ENCODE measurements at regions not wholly inside any gene's neighbourhood (a gene's known extent, or its start where the extent isn't known, plus 50 kb on each side); places are given as distances from the start of the nearest gene placed in this dataset.

DNA sequence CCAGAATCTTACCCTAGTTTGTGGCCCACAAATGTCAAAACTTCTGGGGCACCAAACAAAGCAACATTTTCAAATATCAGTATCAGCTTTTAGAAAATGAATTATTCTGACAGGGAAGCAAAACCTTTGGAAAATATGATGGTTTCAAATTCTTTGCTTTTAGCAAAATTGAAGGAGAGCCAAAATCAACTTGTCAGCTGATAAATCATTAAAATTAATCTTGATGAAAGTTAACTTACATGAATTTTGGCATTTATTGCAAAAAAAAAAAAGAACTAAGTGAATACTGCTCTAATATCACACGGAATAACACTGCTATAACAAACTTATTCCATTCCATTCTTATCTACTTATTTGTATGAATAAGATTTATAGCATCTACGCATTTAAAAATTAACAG, 158.1 kb upstream of the TARS1 start:
- Mint-ChIP-seq H3K36me3 (ENCODE audit: low read depth, unreplicated experiment) (no peaks in the 10 kb centered on the region), H3K27ac (ENCODE audit: unreplicated experiment) (no peak overlapping the region), H3K9me3 (ENCODE audit: unreplicated experiment) (peaks cover 2% of the 10 kb centered on the region), H3K27me3 (ENCODE audit: low read depth, unreplicated experiment) (no peaks in the 10 kb centered on the region), H3K4me1 (ENCODE audit: low read depth, unreplicated experiment) (no peaks in the 10 kb centered on the region), H3K4me3 (ENCODE audit: unreplicated experiment) (no peak overlapping the region)
- H3K27ac ChIP-seq (ENCODE audit: low read depth, low read length), result no peak overlapping the region
- DNase-seq (ENCODE audit: low read depth) (no peak), FAIRE-seq (no peak)
- H3K4me1 ChIP-seq (ENCODE audit: insufficient read depth, low read length), result no peaks in the 10 kb centered on the region
- H3K36me3 ChIP-seq (ENCODE audit: insufficient read depth, low read length), result no peaks in the 10 kb centered on the region
- H3K4me2 ChIP-seq (ENCODE audit: low read length), result no peak overlapping the region
- no peaks in the 10 kb centered on the region for H4K20me1 ChIP-seq (ENCODE audit: insufficient read depth, low read length)
- H3K79me2 ChIP-seq (ENCODE audit: insufficient read depth, low read length), result no peaks in the 10 kb centered on the region
- H3K9ac ChIP-seq (ENCODE audit: low read length), result no peak overlapping the region
- no peaks in the 10 kb centered on the region for H3K9me3 ChIP-seq (ENCODE audit: insufficient read depth, low read depth, low read length)
- no peak overlapping the region for H3K4me3 ChIP-seq (ENCODE audit: insufficient read depth, low read depth, low read length)
- H3K27me3 ChIP-seq (ENCODE audit: insufficient read depth, low read length), result no peaks in the 10 kb centered on the region
- no peak for TF ChIP-seq EZH2 (IDR thresholded peaks at IDR 0.05; ENCODE audit: insufficient read depth, low read length)
- TF ChIP-seq, protein P1, sequence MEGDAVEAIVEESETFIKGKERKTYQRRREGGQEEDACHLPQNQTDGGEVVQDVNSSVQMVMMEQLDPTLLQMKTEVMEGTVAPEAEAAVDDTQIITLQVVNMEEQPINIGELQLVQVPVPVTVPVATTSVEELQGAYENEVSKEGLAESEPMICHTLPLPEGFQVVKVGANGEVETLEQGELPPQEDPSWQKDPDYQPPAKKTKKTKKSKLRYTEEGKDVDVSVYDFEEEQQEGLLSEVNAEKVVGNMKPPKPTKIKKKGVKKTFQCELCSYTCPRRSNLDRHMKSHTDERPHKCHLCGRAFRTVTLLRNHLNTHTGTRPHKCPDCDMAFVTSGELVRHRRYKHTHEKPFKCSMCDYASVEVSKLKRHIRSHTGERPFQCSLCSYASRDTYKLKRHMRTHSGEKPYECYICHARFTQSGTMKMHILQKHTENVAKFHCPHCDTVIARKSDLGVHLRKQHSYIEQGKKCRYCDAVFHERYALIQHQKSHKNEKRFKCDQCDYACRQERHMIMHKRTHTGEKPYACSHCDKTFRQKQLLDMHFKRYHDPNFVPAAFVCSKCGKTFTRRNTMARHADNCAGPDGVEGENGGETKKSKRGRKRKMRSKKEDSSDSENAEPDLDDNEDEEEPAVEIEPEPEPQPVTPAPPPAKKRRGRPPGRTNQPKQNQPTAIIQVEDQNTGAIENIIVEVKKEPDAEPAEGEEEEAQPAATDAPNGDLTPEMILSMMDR (IDR thresholded peaks at IDR 0.05; ENCODE audit: insufficient read depth, low read depth, low read length), result no peak
- no peak overlapping the region for H2AFZ ChIP-seq (ENCODE audit: low read depth, low read length)

DNA sequence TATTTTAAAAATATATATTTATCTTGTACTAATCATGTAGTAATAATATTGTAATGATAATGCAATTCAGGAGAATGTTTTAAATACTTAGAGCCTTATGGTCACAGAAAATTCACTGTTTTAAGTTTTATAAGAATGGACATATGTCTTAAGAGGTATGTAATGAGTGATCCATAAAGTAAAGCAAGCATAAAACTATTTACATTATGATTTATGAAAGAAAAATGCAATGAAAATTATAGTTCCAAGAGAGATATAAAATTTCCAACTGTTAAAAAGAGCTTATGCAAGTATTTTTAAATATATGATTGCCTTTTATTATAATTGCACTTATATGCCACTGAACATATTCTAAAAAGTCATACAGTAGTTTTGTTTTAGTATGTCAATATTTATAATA, 157.5 kb upstream of the TARS1 start:
- Histone ChIP-seq H3K4me3 (ENCODE audit: insufficient read depth, low read depth, low read length) (no peak overlapping the region), H4K20me1 (ENCODE audit: insufficient read depth, low read length) (no peaks in the 10 kb centered on the region), H3K79me2 (ENCODE audit: insufficient read depth, low read length) (no peaks in the 10 kb centered on the region), H3K27ac (ENCODE audit: low read depth, low read length) (no peak overlapping the region), H3K4me2 (ENCODE audit: low read length) (no peak overlapping the region), H3K4me1 (ENCODE audit: insufficient read depth, low read length) (no peaks in the 10 kb centered on the region), H3K9ac (ENCODE audit: low read length) (no peak overlapping the region), H2AFZ (ENCODE audit: low read depth, low read length) (no peak overlapping the region), H3K36me3 (ENCODE audit: insufficient read depth, low read length) (no peaks in the 10 kb centered on the region), H3K27me3 (ENCODE audit: insufficient read depth, low read length) (no peaks in the 10 kb centered on the region), H3K9me3 (ENCODE audit: insufficient read depth, low read depth, low read length) (no peaks in the 10 kb centered on the region)
- Mint-ChIP-seq H3K4me3 (ENCODE audit: unreplicated experiment) (no peak overlapping the region), H3K36me3 (ENCODE audit: low read depth, unreplicated experiment) (no peaks in the 10 kb centered on the region), H3K4me1 (ENCODE audit: low read depth, unreplicated experiment) (no peaks in the 10 kb centered on the region), H3K9me3 (ENCODE audit: unreplicated experiment) (peaks cover 2% of the 10 kb centered on the region), H3K27ac (ENCODE audit: unreplicated experiment) (no peak overlapping the region), H3K27me3 (ENCODE audit: low read depth, unreplicated experiment) (no peaks in the 10 kb centered on the region)
- no peak for DNase-seq (ENCODE audit: low read depth)
- TF ChIP-seq EZH2 (IDR thresholded peaks at IDR 0.05; ENCODE audit: insufficient read depth, low read length), result no peak
- TF ChIP-seq, protein P1 (IDR thresholded peaks at IDR 0.05; ENCODE audit: insufficient read depth, low read depth, low read length), result no peak
- FAIRE-seq, result no peak

DNA sequence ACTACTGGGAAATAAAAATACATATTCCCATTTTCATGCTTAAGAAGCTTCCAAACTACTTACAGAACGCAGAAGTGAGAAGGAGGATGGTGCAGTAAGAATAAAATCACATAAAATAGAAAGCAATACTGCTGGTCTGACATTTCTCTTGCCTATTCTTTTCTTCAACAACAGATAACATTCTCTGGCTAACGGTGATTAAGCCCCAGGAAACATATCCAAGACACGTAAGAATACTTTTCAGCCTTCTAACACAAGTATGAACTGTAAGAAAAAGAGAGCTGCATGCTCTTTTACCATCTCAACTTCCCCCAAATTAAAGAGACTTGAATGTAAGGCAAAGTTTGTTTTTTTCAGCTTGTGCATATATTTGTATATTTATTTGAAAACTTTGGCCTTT, 156.1 kb upstream of the TARS1 start:
- Mint-ChIP-seq H3K36me3 (ENCODE audit: low read depth, unreplicated experiment) (no peaks in the 10 kb centered on the region), H3K27me3 (ENCODE audit: low read depth, unreplicated experiment) (no peaks in the 10 kb centered on the region), H3K9me3 (ENCODE audit: unreplicated experiment) (no peaks in the 10 kb centered on the region), H3K4me1 (ENCODE audit: low read depth, unreplicated experiment) (no peaks in the 10 kb centered on the region), H3K4me3 (ENCODE audit: unreplicated experiment) (no peak overlapping the region), H3K27ac (ENCODE audit: unreplicated experiment) (no peak overlapping the region)
- no peak for TF ChIP-seq EZH2 (IDR thresholded peaks at IDR 0.05; ENCODE audit: insufficient read depth, low read length)
- TF ChIP-seq, protein P1 (IDR thresholded peaks at IDR 0.05; ENCODE audit: insufficient read depth, low read depth, low read length), result no peak
- Histone ChIP-seq H4K20me1 (ENCODE audit: insufficient read depth, low read length) (no peaks in the 10 kb centered on the region), H2AFZ (ENCODE audit: low read depth, low read length) (no peak overlapping the region), H3K9me3 (ENCODE audit: insufficient read depth, low read depth, low read length) (no peaks in the 10 kb centered on the region), H3K79me2 (ENCODE audit: insufficient read depth, low read length) (no peaks in the 10 kb centered on the region), H3K27me3 (ENCODE audit: insufficient read depth, low read length) (no peaks in the 10 kb centered on the region), H3K4me3 (ENCODE audit: insufficient read depth, low read depth, low read length) (no peak overlapping the region), H3K27ac (ENCODE audit: low read depth, low read length) (no peak overlapping the region), H3K4me1 (ENCODE audit: insufficient read depth, low read length) (no peaks in the 10 kb centered on the region), H3K4me2 (ENCODE audit: low read length) (no peak overlapping the region), H3K9ac (ENCODE audit: low read length) (no peak overlapping the region), H3K36me3 (ENCODE audit: insufficient read depth, low read length) (no peaks in the 10 kb centered on the region)
- DNase-seq (ENCODE audit: low read depth) (peak; percentile 56), FAIRE-seq (no peak)
